ENCODE measurements at regions not wholly inside any gene's neighbourhood (a gene's known extent, or its start where the extent isn't known, plus 50 kb on each side); places are given as distances from the start of the nearest gene placed in this dataset.

GRCh38 chr5:121366515-121366914 is 485.2 kb upstream of the FTMT start (continued):
- TF ChIP-seq USF2 (IDR thresholded peaks at IDR 0.05; ENCODE audit: borderline replicate concordance, low read depth, low read length) (no peak), ZBTB33 (IDR thresholded peaks at IDR 0.05; ENCODE audit: borderline replicate concordance, low read depth) (no peak), GABPA (IDR thresholded peaks at IDR 0.05; ENCODE audit: low read depth) (no peak)

GRCh38 chr5:121373371-121373770 is 478.3 kb upstream of the FTMT start:
- CTCF ChIA-PET = interaction anchor here (1.4 kb wide), 1 partner anchor 15 kb away, joined by 4 read pairs; no protein-coding TSS in a partner anchor
- Histone ChIP-seq H3F3A (replicated peaks; ENCODE audit: insufficient read depth) (no peaks in the 10 kb centered on the region), H3K9me2 (no peaks in the 10 kb centered on the region), H3K36me3 (replicated peaks in 1 of 2; ENCODE audit: control insufficient read depth in 1 of 2, insufficient read depth in 2 of 2, low read length in 1 of 2) (no peaks in the 10 kb centered on the region), H3K4me1 (ENCODE audit: control insufficient read depth in 1 of 2, insufficient read depth in 2 of 2, low read depth in 1 of 2, low read length in 1 of 2) (peaks cover 0 to 10% of the 10 kb centered on the region in 2 experiments; a peak in 2 of 4 replicates), H4K20me1 (ENCODE audit: insufficient read depth) (no peaks in the 10 kb centered on the region), H3K27ac (ENCODE audit: low read depth in 2 of 2, low read length in 1 of 2) (no peak overlapping the region), H2AFZ (ENCODE audit: low read depth) (no peak overlapping the region), H3K4me3 (ENCODE audit: low read depth in 2 of 2, low read length in 1 of 2) (no peak overlapping the region), H3K79me2 (ENCODE audit: insufficient read depth) (no peaks in the 10 kb centered on the region), H3K4me2 (no peak overlapping the region), H3K27me3 (ENCODE audit: insufficient read depth) (no peaks in the 10 kb centered on the region), H3K9ac (no peak overlapping the region), H3K9me3 (no peaks in the 10 kb centered on the region)
- POLR2A ChIA-PET = no interaction called here
- DNase-seq = no peak
- no peak for TF ChIP-seq EP300 (IDR thresholded peaks at IDR 0.05; ENCODE audit: borderline replicate concordance in 1 of 2, low read depth in 1 of 2, low read length in 1 of 2)
- TF ChIP-seq MXI1 (IDR thresholded peaks at IDR 0.05; ENCODE audit: low read depth, low read length) = no peak
- no peak for TF ChIP-seq POLR2AphosphoS5 (IDR thresholded peaks at IDR 0.05; ENCODE audit: low read depth, low read length)
- no peak for TF ChIP-seq TEAD4 (IDR thresholded peaks at IDR 0.05; ENCODE audit: borderline replicate concordance, insufficient read depth)
- no peak for TF ChIP-seq RFX5 (IDR thresholded peaks at IDR 0.05; ENCODE audit: low read length)
- TF ChIP-seq RXRA (IDR thresholded peaks at IDR 0.05; ENCODE audit: borderline replicate concordance, low read depth) = no peak
- TF ChIP-seq SMC3 (IDR thresholded peaks at IDR 0.05; ENCODE audit: low read depth, low read length) = no peak
- no peak for TF ChIP-seq NRF1 (IDR thresholded peaks at IDR 0.05; ENCODE audit: low read depth, low read length)
- no peak for TF ChIP-seq TAF1 (IDR thresholded peaks at IDR 0.05; ENCODE audit: borderline replicate concordance, low read depth, low read length)
- no peak for TF ChIP-seq NFIC (IDR thresholded peaks at IDR 0.05; ENCODE audit: borderline replicate concordance)
- no peak for TF ChIP-seq TCF12 (IDR thresholded peaks at IDR 0.05)
- no peak for TF ChIP-seq GABPA (IDR thresholded peaks at IDR 0.05; ENCODE audit: low read depth)
- TF ChIP-seq FOSL2 (IDR thresholded peaks at IDR 0.05; ENCODE audit: borderline replicate concordance, low read depth) = no peak
- no peak for TF ChIP-seq CHD2 (IDR thresholded peaks at IDR 0.05; ENCODE audit: low read length, partially characterized antibody)
- no peak for TF ChIP-seq ZBTB33 (IDR thresholded peaks at IDR 0.05; ENCODE audit: borderline replicate concordance, low read depth)
- no peak for TF ChIP-seq YY1 (IDR thresholded peaks at IDR 0.05; ENCODE audit: low read depth)
- TF ChIP-seq ELF1 (IDR thresholded peaks at IDR 0.05) = no peak
- TF ChIP-seq MEF2A (IDR thresholded peaks at IDR 0.05; ENCODE audit: borderline replicate concordance, low read depth) = no peak
- TF ChIP-seq REST (IDR thresholded peaks at IDR 0.05; ENCODE audit: low read depth, low read length) = no peak
- TF ChIP-seq GATA2 (CRISPR knock-in tag; IDR thresholded peaks at IDR 0.05) = no peak
- 86% methylated on average over 3 of the region's 3 CpGs for WGBS (ENCODE audit: low lambda C conversion rate)

Data from SK-N-SH (cell line).